ENCODE measurements at regions not wholly inside any gene's neighbourhood (a gene's known extent, or its start where the extent isn't known, plus 50 kb on each side); places are given as distances from the start of the nearest gene placed in this dataset.

DNA sequence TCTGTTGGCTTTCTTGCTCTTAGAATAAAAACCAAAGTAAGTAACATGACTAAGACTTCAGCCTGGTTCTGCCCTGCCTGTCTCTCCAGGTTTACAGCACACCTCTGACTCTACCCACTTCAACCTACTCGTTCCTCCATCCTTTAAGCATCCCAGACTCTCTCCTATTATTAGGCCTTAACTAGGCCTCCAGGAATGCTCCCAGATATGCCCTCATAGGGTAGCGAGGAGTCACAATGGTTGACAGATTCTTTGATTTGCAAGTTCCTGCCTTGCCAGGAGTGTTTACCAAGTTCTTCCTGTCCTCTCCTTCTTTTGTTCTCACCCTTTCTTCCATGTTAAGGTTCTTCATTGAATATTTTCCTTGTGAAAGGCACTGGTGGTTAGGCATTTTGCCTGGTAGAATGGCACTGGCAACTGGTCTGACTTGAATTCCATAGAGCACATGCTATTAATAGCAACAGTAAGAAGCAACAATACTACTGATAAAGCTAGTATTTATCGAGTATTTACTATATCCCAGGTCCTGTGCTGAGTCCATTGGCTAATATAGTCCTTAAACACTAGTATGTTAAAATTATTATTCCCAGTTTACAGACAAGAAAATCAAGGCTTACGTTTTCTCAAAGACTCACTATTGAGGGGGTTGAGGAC, 327.9 kb upstream of the PRKCQ start:
- BruUV-seq (replicated peaks) = no TSS peak
- H3K4me2 ChIP-seq (ENCODE audit: insufficient read depth, low read length) = no peak overlapping the region
- peaks cover 3% of the 10 kb centered on the region; the same call in 1 of the 2 replicates for H3K9me3 ChIP-seq (replicated peaks; ENCODE audit: control insufficient read depth, insufficient read depth, low read depth, low read length)
- no peaks in the 10 kb centered on the region for H3K27me3 ChIP-seq (ENCODE audit: control insufficient read depth in 2 of 2, insufficient read depth in 2 of 2, low read length in 2 of 2)
- no peaks in the 10 kb centered on the region for H3K36me3 ChIP-seq (ENCODE audit: control insufficient read depth, insufficient read depth, low read length)
- H3K9me1 ChIP-seq (ENCODE audit: control insufficient read depth, insufficient read depth, low read length) = no peaks in the 10 kb centered on the region
- CTCF ChIA-PET (ENCODE audit: low intra/inter-chr PET ratio) = no interaction called here
- no peaks in the 10 kb centered on the region for H4K20me1 ChIP-seq (replicated peaks; ENCODE audit: control insufficient read depth, insufficient read depth, low read length)
- intact Hi-C loops (cut with micrococcal nuclease) = no loop called here
- FAIRE-seq = no peak
- H3K79me2 ChIP-seq (ENCODE audit: control insufficient read depth, insufficient read depth, low read length) = no peaks in the 10 kb centered on the region
- TF ChIP-seq, protein P1, sequence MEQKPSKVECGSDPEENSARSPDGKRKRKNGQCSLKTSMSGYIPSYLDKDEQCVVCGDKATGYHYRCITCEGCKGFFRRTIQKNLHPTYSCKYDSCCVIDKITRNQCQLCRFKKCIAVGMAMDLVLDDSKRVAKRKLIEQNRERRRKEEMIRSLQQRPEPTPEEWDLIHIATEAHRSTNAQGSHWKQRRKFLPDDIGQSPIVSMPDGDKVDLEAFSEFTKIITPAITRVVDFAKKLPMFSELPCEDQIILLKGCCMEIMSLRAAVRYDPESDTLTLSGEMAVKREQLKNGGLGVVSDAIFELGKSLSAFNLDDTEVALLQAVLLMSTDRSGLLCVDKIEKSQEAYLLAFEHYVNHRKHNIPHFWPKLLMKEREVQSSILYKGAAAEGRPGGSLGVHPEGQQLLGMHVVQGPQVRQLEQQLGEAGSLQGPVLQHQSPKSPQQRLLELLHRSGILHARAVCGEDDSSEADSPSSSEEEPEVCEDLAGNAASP (IDR thresholded peaks at IDR 0.05) = no peak
- TF ChIP-seq ETV1 (tag; conservative IDR thresholded peaks at IDR 0.05; ENCODE audit: low read depth) (no peak), SPI1 (IDR thresholded peaks at IDR 0.05; ENCODE audit: borderline replicate concordance, low read depth, low read length) (no peak)
- TF ChIP-seq, protein P2, sequence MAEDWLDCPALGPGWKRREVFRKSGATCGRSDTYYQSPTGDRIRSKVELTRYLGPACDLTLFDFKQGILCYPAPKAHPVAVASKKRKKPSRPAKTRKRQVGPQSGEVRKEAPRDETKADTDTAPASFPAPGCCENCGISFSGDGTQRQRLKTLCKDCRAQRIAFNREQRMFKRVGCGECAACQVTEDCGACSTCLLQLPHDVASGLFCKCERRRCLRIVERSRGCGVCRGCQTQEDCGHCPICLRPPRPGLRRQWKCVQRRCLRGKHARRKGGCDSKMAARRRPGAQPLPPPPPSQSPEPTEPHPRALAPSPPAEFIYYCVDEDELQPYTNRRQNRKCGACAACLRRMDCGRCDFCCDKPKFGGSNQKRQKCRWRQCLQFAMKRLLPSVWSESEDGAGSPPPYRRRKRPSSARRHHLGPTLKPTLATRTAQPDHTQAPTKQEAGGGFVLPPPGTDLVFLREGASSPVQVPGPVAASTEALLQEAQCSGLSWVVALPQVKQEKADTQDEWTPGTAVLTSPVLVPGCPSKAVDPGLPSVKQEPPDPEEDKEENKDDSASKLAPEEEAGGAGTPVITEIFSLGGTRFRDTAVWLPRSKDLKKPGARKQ (CRISPR knock-in tag; IDR thresholded peaks at IDR 0.05) = no peak
- H3K4me1 ChIP-seq (replicated peaks in 1 of 2; ENCODE audit: control insufficient read depth in 2 of 2, insufficient read depth in 2 of 2, low read length in 2 of 2) = no peaks in the 10 kb centered on the region
- no peak for DNase-seq (ENCODE audit: extremely low read depth in 1 of 4, low spot score in 3 of 4)
- H3K9ac ChIP-seq (ENCODE audit: insufficient read depth in 1 of 2, low read depth in 2 of 2, low read length in 2 of 2) = no peak overlapping the region
- POLR2A ChIA-PET = no interaction called here
- 13% methylated on average over 4 of the region's 4 CpGs for WGBS (ENCODE audit: insufficient coverage, low coverage, missing lambda C conversion rate)
- H3K27ac ChIP-seq (ENCODE audit: extremely low read depth, low read depth, low read length) = no peak overlapping the region
- ATAC-seq = no peak
- in situ Hi-C loops (cut with MboI) = no loop called here
- no peak overlapping the region for H3K4me3 ChIP-seq
- H2AFZ ChIP-seq (ENCODE audit: low read depth, low read length) = no peak overlapping the region
